ENCODE measurements at regions not wholly inside any gene's neighbourhood (a gene's known extent, or its start where the extent isn't known, plus 50 kb on each side); places are given as distances from the start of the nearest gene placed in this dataset.
"Not testable (repeated sequence)": the region's sequence is repeated elsewhere in the genome, so short reads cannot be mapped to it uniquely, and the experiment has no call there.

- in situ Hi-C loops (cut with HindIII; ENCODE audit: low sequenced_read_pairs), result no loop called here
- DNase-seq (ENCODE audit: low spot score), result no peak
Measured at GRCh38 chr4:30866907-30867306, 146.7 kb downstream of the PCDH7 start.

- in situ Hi-C loops (cut with HindIII; ENCODE audit: low sequenced_read_pairs), result no loop called here
- DNase-seq (ENCODE audit: low spot score), result no peak
Measured at GRCh38 chr4:30867427-30867826, 147.3 kb downstream of the PCDH7 start.

GRCh38 chr4:30868111-30868895, 148.1 kb downstream of the PCDH7 start:
- in situ Hi-C loops (cut with HindIII; ENCODE audit: low sequenced_read_pairs), result no loop called here
- DNase-seq (ENCODE audit: low spot score), result no peak

- DNase-seq (ENCODE audit: low spot score); in situ Hi-C loops (cut with HindIII; ENCODE audit: low sequenced_read_pairs): not testable (repeated sequence)
Measured at GRCh38 chr4:30869387-30869786, 149.2 kb downstream of the PCDH7 start.

- in situ Hi-C loops (cut with HindIII; ENCODE audit: low sequenced_read_pairs), result no loop called here
Measured at GRCh38 chr4:30870513-30870912, 150.3 kb downstream of the PCDH7 start.

GRCh38 chr4:30875658-30876269, 155.6 kb downstream of the PCDH7 start:
- no peak for DNase-seq (ENCODE audit: low spot score)
- in situ Hi-C loops (cut with HindIII; ENCODE audit: low sequenced_read_pairs), result no loop called here

More at GRCh38 chr4:30870513-30870912, 150.3 kb downstream of the PCDH7 start:
- no peak for DNase-seq (ENCODE audit: low spot score)

- in situ Hi-C loops (cut with HindIII; ENCODE audit: low sequenced_read_pairs), result no loop called here
Measured at GRCh38 chr4:30879855-30880598, 159.9 kb downstream of the PCDH7 start.

GRCh38 chr4:30881985-30882384, 161.8 kb downstream of the PCDH7 start:
- in situ Hi-C loops (cut with HindIII; ENCODE audit: low sequenced_read_pairs), result no loop called here
- no peak for DNase-seq (ENCODE audit: low spot score)

More at GRCh38 chr4:30879855-30880598, 159.9 kb downstream of the PCDH7 start:
- no peak for DNase-seq (ENCODE audit: low spot score)

GRCh38 chr4:30882443-30882842, 162.3 kb downstream of the PCDH7 start:
- DNase-seq (ENCODE audit: low spot score), result no peak
- in situ Hi-C loops (cut with HindIII; ENCODE audit: low sequenced_read_pairs), result no loop called here

- in situ Hi-C loops (cut with HindIII; ENCODE audit: low sequenced_read_pairs), result no loop called here
- DNase-seq (ENCODE audit: low spot score), result no peak
Measured at GRCh38 chr4:30882995-30883675, 163.0 kb downstream of the PCDH7 start.

- in situ Hi-C loops (cut with HindIII; ENCODE audit: low sequenced_read_pairs), result no loop called here
- no peak for DNase-seq (ENCODE audit: low spot score)
Measured at GRCh38 chr4:30901461-30902451, 181.6 kb downstream of the PCDH7 start.

- in situ Hi-C loops (cut with HindIII; ENCODE audit: low sequenced_read_pairs), result no loop called here
Measured at GRCh38 chr4:30903502-30904214, 183.5 kb downstream of the PCDH7 start.

GRCh38 chr4:30904215-30904555, 184.0 kb downstream of the PCDH7 start:
- no peak for DNase-seq (ENCODE audit: low spot score)
- in situ Hi-C loops (cut with HindIII; ENCODE audit: low sequenced_read_pairs), result no loop called here

More at GRCh38 chr4:30903502-30904214, 183.5 kb downstream of the PCDH7 start:
- no peak for DNase-seq (ENCODE audit: low spot score)

GRCh38 chr4:30904588-30904987, 184.4 kb downstream of the PCDH7 start:
- no peak for DNase-seq (ENCODE audit: low spot score)
- in situ Hi-C loops (cut with HindIII; ENCODE audit: low sequenced_read_pairs), result no loop called here

- DNase-seq (ENCODE audit: low spot score), result no peak
- in situ Hi-C loops (cut with HindIII; ENCODE audit: low sequenced_read_pairs), result no loop called here
Measured at GRCh38 chr4:30912098-30912714, 192.0 kb downstream of the PCDH7 start.

- DNase-seq (ENCODE audit: low spot score), result no peak
- in situ Hi-C loops (cut with HindIII; ENCODE audit: low sequenced_read_pairs), result no loop called here
Measured at GRCh38 chr4:30916337-30917274, 196.4 kb downstream of the PCDH7 start.

Data from G401 (cell line).